Left lung (tissue), 4 donors: ENCODE measurements at regions not wholly inside any gene's neighbourhood (a gene's known extent, or its start where the extent isn't known, plus 50 kb on each side); places are given as distances from the start of the nearest gene placed in this dataset.
A peak's percentile ranks its signal among the peaks of the same experiment; 100 is the strongest.

Experiments used
- ATAC-seq: fragments of 200-7000 bp; cut with Tn5 transposase; one replicate; pipeline ENCODE4 v1.9.1; 2020; ENCODE audit warnings: moderate library complexity
- DNase-seq, 4 donors: peaks; one replicate each; pipeline ENCODE4 v3.0.0-alpha.2; 2013 to 2020
- H3K27ac ChIP-seq, 2 donors: fragments of 200-600 bp; sonication (generic) in 1 of 2; one replicate each; pipeline versions ENCODE4 v1.5.0 to v1.8.0; 2020 to 2021
- H3K27me3 ChIP-seq, 2 donors: fragments of 200-600 bp; sonication (generic) in 1 of 2; one replicate each; pipeline versions ENCODE4 v1.5.0 to v1.8.0; 2020 to 2021
- H3K36me3 ChIP-seq, 2 donors: fragments of 200-600 bp; sonication (generic) in 1 of 2; one replicate each; pipeline versions ENCODE4 v1.5.0 to v1.8.0; 2020 to 2021
- H3K4me1 ChIP-seq, 2 donors: fragments of 200-600 bp; one replicate each; pipeline ENCODE4 v1.8.0; 2021
- H3K4me3 ChIP-seq, 2 donors: fragments of 200-600 bp; sonication (generic) in 1 of 2; one replicate each; pipeline versions ENCODE4 v1.5.0 to v1.8.0; 2020 to 2021; ENCODE audit warnings: mild to moderate bottlenecking in 1 of 2
- H3K9me3 ChIP-seq, 2 donors: fragments of 200-600 bp; sonication (generic) in 1 of 2; one replicate each; pipeline versions ENCODE4 v1.5.0 to v1.8.0; 2020 to 2021
- CTCF ChIP-seq, 2 donors: fragments of 200-600 bp; sonication (generic) in 1 of 2; IDR thresholded peaks; one replicate each; pipeline versions ENCODE4 v1.5.0 to v1.8.0; 2021; ENCODE audit warnings: antibody characterized with exemption in 2 of 2
- intact Hi-C, 2 donors: fragments of 100-400 bp; cut with DNase I; formaldehyde crosslinking; loops; one replicate each; pipeline versions ENCODE4 v1.11.2 to v1.14.2; 2022
- donor health status: DM: no; HTN: yes; CAD: no.
- donor health status: DM: no; HTN: no; CAD: no.

- ATAC-seq (no peak), DNase-seq (no peak)
- Histone ChIP-seq H3K27ac (no peak overlapping the region), H3K9me3 (no peaks in the 10 kb centered on the region), H3K36me3 (no peaks in the 10 kb centered on the region), H3K4me1 (no peaks in the 10 kb centered on the region), H3K27me3 (no peaks in the 10 kb centered on the region), H3K4me3 (no peak overlapping the region)
- intact Hi-C loops: no loop called here
- TF ChIP-seq CTCF (IDR thresholded peaks at IDR 0.05): no peak
Measured at GRCh38 chr13:73929287-73929932, 204.8 kb downstream of the KLF12 start.

GRCh38 chr13:73924607-73925006 is 209.6 kb downstream of the KLF12 start:
- intact Hi-C loops: no loop called here
- DNase-seq (no peak), ATAC-seq (peak; percentile 81)
- H3K36me3 ChIP-seq: no peaks in the 10 kb centered on the region
- no peak overlapping the region for H3K4me3 ChIP-seq
- H3K4me1 ChIP-seq: no peaks in the 10 kb centered on the region
- H3K27me3 ChIP-seq: no peaks in the 10 kb centered on the region
- no peak overlapping the region for H3K27ac ChIP-seq
- no peak for TF ChIP-seq CTCF (IDR thresholded peaks at IDR 0.05)
- H3K9me3 ChIP-seq: no peaks in the 10 kb centered on the region

GRCh38 chr13:73922493-73923393 is 211.5 kb downstream of the KLF12 start:
- TF ChIP-seq CTCF (IDR thresholded peaks at IDR 0.05): no peak
- no peaks in the 10 kb centered on the region for H3K4me1 ChIP-seq
- H3K27ac ChIP-seq: no peak overlapping the region
- H3K4me3 ChIP-seq: no peak overlapping the region
- no peaks in the 10 kb centered on the region for H3K36me3 ChIP-seq
- H3K9me3 ChIP-seq: no peaks in the 10 kb centered on the region
- H3K27me3 ChIP-seq: no peaks in the 10 kb centered on the region
- intact Hi-C loops: no loop called here
- DNase-seq (no peak), ATAC-seq (no peak)

- Histone ChIP-seq H3K36me3 (no peaks in the 10 kb centered on the region), H3K27me3 (no peaks in the 10 kb centered on the region), H3K9me3 (no peaks in the 10 kb centered on the region), H3K27ac (no peak overlapping the region), H3K4me1 (peaks cover 0 to 5% of the 10 kb centered on the region in 2 donors), H3K4me3 (no peak overlapping the region)
- no peak for ATAC-seq
- DNase-seq: no peak
- intact Hi-C loops: no loop called here
- no peak for TF ChIP-seq CTCF (IDR thresholded peaks at IDR 0.05)
Measured at GRCh38 chr13:73918691-73919090, 215.5 kb downstream of the KLF12 start.

- no peak overlapping the region for H3K27ac ChIP-seq
- H3K4me3 ChIP-seq: no peak overlapping the region
- H3K36me3 ChIP-seq: no peaks in the 10 kb centered on the region
- no peaks in the 10 kb centered on the region for H3K9me3 ChIP-seq
- TF ChIP-seq CTCF (IDR thresholded peaks at IDR 0.05): no peak
- ATAC-seq (no peak), DNase-seq (peak in 2 of 4 donors; percentile 10 to 33)
- intact Hi-C loops: no loop called here
- H3K27me3 ChIP-seq: no peaks in the 10 kb centered on the region
- H3K4me1 ChIP-seq: peaks cover 0 to 5% of the 10 kb centered on the region in 2 donors
Measured at GRCh38 chr13:73913751-73914518, 220.3 kb downstream of the KLF12 start.
